ELF-1 (cell line): ENCODE measurements at regions not wholly inside any gene's neighbourhood (a gene's known extent, or its start where the extent isn't known, plus 50 kb on each side); places are given as distances from the start of the nearest gene placed in this dataset.

Source experiments
- DNase-seq: peaks from one replicate; pipeline ENCODE4 v3.0.0-alpha.2; 2016; ENCODE audit warnings: low read depth, low spot score

- DNase-seq, result peak; percentile 23
Observed at GRCh38 chr20:2236256-2236655, 59.5 kb upstream of the TGM3 start.

- DNase-seq, result no peak
Observed at GRCh38 chr20:2237059-2237458, 58.7 kb upstream of the TGM3 start.

- no peak for DNase-seq
Observed at GRCh38 chr20:2238601-2239000, 57.2 kb upstream of the TGM3 start.

- no peak for DNase-seq
Observed at GRCh38 chr20:2240835-2241234, 55.0 kb upstream of the TGM3 start.

GRCh38 chr20:2242678-2243077 is 53.1 kb upstream of the TGM3 start:
- DNase-seq, result no peak

- no peak for DNase-seq
Observed at GRCh38 chr20:2244523-2244922, 51.3 kb upstream of the TGM3 start.

- peak; percentile 19 for DNase-seq
Observed at GRCh38 chr20:2244993-2245392, 50.8 kb upstream of the TGM3 start.

- peak; percentile 29 for DNase-seq
Observed at GRCh38 chr20:2245637-2246036, 50.2 kb upstream of the TGM3 start.
